DMS 273 treated with DMSO at 0.1 percent for 48 hours (cell line): ENCODE measurements at regions not wholly inside any gene's neighbourhood (a gene's known extent, or its start where the extent isn't known, plus 50 kb on each side); places are given as distances from the start of the nearest gene placed in this dataset.

Source experiments
- DNase-seq: peaks from one replicate; lab custom pipeline; 2025; lab: John Stamatoyannopoulos, UW

GRCh38 chr2:129252781-129253460 lies 726.5 kb upstream of the RAB6C start:
- DNase-seq: no peak

GRCh38 chr2:129253461-129253812 lies 726.0 kb upstream of the RAB6C start:
- DNase-seq: no peak

GRCh38 chr2:129254718-129255117 lies 724.7 kb upstream of the RAB6C start:
- DNase-seq: no peak

GRCh38 chr2:129255610-129256313 lies 723.7 kb upstream of the RAB6C start:
- DNase-seq: no peak

GRCh38 chr2:129256642-129257041 lies 722.8 kb upstream of the RAB6C start:
- DNase-seq: no peak

GRCh38 chr2:129262934-129263333 lies 716.5 kb upstream of the RAB6C start:
- DNase-seq: no peak

- DNase-seq: no peak
Observed at GRCh38 chr2:129263939-129264338, 715.5 kb upstream of the RAB6C start.

GRCh38 chr2:129267559-129267958 lies 711.9 kb upstream of the RAB6C start:
- DNase-seq: no peak

- DNase-seq: no peak
Observed at GRCh38 chr2:129273266-129274037, 706.0 kb upstream of the RAB6C start.

GRCh38 chr2:129274038-129274415 lies 705.4 kb upstream of the RAB6C start:
- DNase-seq: peak; percentile 22

- no peak for DNase-seq
Observed at GRCh38 chr2:129274918-129275317, 704.5 kb upstream of the RAB6C start.

- DNase-seq: no peak
Observed at GRCh38 chr2:129275706-129276105, 703.8 kb upstream of the RAB6C start.

- DNase-seq: no peak
Observed at GRCh38 chr2:129276978-129277584, 702.4 kb upstream of the RAB6C start.

GRCh38 chr2:129277585-129277981 lies 701.9 kb upstream of the RAB6C start:
- no peak for DNase-seq

GRCh38 chr2:129281791-129282530 lies 697.5 kb upstream of the RAB6C start:
- no peak for DNase-seq

GRCh38 chr2:129285012-129285411 lies 694.5 kb upstream of the RAB6C start:
- no peak for DNase-seq

- DNase-seq: peak; percentile 81
Observed at GRCh38 chr2:129293326-129293725, 686.1 kb upstream of the RAB6C start.

- DNase-seq: no peak
Observed at GRCh38 chr2:129296396-129296795, 683.1 kb upstream of the RAB6C start.

- DNase-seq: peak; percentile 27
Observed at GRCh38 chr2:129296806-129297205, 682.7 kb upstream of the RAB6C start.

- DNase-seq: no peak
Observed at GRCh38 chr2:129297430-129297829, 682.0 kb upstream of the RAB6C start.

GRCh38 chr2:129299338-129299737 lies 680.1 kb upstream of the RAB6C start:
- no peak for DNase-seq

- DNase-seq: no peak
Observed at GRCh38 chr2:129299756-129300155, 679.7 kb upstream of the RAB6C start.
